ENCODE measurements at regions not wholly inside any gene's neighbourhood (a gene's known extent, or its start where the extent isn't known, plus 50 kb on each side); places are given as distances from the start of the nearest gene placed in this dataset.

DNA sequence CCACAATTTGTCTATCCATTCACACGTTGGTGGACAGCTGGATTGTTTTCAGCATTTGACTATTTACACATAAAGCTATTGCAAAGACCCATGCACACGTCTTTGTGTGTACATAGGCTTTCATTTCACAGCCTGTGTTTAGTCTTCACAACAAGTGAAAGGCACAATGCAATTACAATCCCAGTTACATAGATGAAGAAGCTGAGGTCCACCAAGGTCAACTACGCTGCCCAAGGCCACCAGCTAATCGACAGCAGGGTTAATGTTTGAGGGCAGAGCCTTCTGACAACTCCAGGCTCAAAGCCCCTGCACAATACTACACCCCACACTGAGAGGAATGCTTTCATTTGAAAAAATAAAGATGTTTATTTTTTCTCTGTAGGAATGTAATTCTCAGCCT lies 93.6 kb upstream of the CDH13 start (continued):
- no peak for TF ChIP-seq TBL1XR1 (IDR thresholded peaks at IDR 0.05; ENCODE audit: borderline replicate concordance, low read length, partially characterized antibody)
- no peak for TF ChIP-seq ATAD3A (CRISPR knock-in tag; IDR thresholded peaks at IDR 0.05)
- TF ChIP-seq, protein P1, sequence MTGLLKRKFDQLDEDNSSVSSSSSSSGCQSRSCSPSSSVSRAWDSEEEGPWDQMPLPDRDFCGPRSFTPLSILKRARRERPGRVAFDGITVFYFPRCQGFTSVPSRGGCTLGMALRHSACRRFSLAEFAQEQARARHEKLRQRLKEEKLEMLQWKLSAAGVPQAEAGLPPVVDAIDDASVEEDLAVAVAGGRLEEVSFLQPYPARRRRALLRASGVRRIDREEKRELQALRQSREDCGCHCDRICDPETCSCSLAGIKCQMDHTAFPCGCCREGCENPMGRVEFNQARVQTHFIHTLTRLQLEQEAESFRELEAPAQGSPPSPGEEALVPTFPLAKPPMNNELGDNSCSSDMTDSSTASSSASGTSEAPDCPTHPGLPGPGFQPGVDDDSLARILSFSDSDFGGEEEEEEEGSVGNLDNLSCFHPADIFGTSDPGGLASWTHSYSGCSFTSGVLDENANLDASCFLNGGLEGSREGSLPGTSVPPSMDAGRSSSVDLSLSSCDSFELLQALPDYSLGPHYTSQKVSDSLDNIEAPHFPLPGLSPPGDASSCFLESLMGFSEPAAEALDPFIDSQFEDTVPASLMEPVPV (CRISPR knock-in tag; IDR thresholded peaks at IDR 0.05) = no peak
- TF ChIP-seq, protein P2, sequence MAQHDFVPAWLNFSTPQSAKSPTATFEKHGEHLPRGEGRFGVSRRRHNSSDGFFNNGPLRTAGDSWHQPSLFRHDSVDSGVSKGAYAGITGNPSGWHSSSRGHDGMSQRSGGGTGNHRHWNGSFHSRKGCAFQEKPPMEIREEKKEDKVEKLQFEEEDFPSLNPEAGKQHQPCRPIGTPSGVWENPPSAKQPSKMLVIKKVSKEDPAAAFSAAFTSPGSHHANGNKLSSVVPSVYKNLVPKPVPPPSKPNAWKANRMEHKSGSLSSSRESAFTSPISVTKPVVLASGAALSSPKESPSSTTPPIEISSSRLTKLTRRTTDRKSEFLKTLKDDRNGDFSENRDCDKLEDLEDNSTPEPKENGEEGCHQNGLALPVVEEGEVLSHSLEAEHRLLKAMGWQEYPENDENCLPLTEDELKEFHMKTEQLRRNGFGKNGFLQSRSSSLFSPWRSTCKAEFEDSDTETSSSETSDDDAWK (CRISPR knock-in tag; IDR thresholded peaks at IDR 0.05) = no peak
- peak; percentile 52; the same call in 1 of the 2 replicates for TF ChIP-seq ZNF652 (CRISPR knock-in tag; IDR thresholded peaks at IDR 0.05; ENCODE audit: borderline replicate concordance, low read depth)
- no peak for TF ChIP-seq ISX (CRISPR knock-in tag; conservative IDR thresholded peaks at IDR 0.05)
- TF ChIP-seq ZNF234 (CRISPR knock-in tag; conservative IDR thresholded peaks at IDR 0.05) = no peak

DNA sequence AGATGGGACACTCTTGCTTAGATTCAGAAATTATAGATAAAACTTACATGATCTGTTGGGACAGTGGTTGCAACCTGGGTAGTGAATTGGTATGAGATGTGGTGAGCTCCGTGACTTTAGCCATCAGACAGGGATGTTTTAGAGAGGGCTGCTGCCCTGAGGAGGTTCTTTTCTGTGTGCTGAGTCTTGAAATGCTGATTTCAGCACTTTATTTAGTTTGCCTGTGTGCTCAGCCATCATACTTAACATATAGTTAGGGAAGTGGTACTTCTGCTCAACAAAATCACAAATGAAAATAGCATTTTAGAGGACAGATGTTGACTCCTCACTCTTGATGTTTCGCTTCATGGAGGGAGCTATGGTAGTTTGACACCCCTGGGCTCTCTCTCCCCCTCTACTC lies 95.9 kb upstream of the CDH13 start:
- CTCF ChIA-PET (ENCODE audit: low intra/inter-chr PET ratio, low total read pairs) = no interaction called here
- Histone ChIP-seq H3K4me1 (ENCODE audit: insufficient read depth, low read length) (peaks cover 9% of the 10 kb centered on the region), H3K9ac (ENCODE audit: insufficient read depth, low read depth, low read length) (no peak overlapping the region), H4K20me1 (ENCODE audit: insufficient read depth, low read length) (no peaks in the 10 kb centered on the region), H3K79me2 (ENCODE audit: insufficient read depth, low read length) (no peaks in the 10 kb centered on the region), H3K27me3 (ENCODE audit: control insufficient read depth in 1 of 2, insufficient read depth in 2 of 2, low read length in 2 of 2) (no peaks in the 10 kb centered on the region), H2AFZ (ENCODE audit: low read length) (no peak overlapping the region), H3K36me3 (replicated peaks in 1 of 2; ENCODE audit: control insufficient read depth in 1 of 2, insufficient read depth in 2 of 2, low read length in 2 of 2) (no peaks in the 10 kb centered on the region), H3K9me3 (ENCODE audit: low read length) (no peaks in the 10 kb centered on the region), H3K4me3 (replicated peaks in 1 of 3; ENCODE audit: insufficient read depth in 1 of 3, low read depth in 2 of 3, low read length in 3 of 3) (no peak overlapping the region), H3K4me2 (ENCODE audit: low read depth, low read length) (no peak overlapping the region), H3K27ac (ENCODE audit: extremely low read length, insufficient read depth, low read length) (no peak overlapping the region)
- TF ChIP-seq ZNF572 (CRISPR knock-in tag; IDR thresholded peaks at IDR 0.05) = no peak
- TF ChIP-seq HMG20B (CRISPR knock-in tag; conservative IDR thresholded peaks at IDR 0.05) = no peak
- TF ChIP-seq EP300 (IDR thresholded peaks at IDR 0.05; ENCODE audit: low read depth in 2 of 2, low read length in 2 of 2) = no peak
- TF ChIP-seq EP300 (CRISPR knock-in tag; IDR thresholded peaks at IDR 0.05; ENCODE audit: borderline replicate concordance) = no peak
- TF ChIP-seq, protein P3, sequence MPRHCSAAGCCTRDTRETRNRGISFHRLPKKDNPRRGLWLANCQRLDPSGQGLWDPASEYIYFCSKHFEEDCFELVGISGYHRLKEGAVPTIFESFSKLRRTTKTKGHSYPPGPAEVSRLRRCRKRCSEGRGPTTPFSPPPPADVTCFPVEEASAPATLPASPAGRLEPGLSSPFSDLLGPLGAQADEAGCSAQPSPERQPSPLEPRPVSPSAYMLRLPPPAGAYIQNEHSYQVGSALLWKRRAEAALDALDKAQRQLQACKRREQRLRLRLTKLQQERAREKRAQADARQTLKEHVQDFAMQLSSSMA (CRISPR knock-in tag; IDR thresholded peaks at IDR 0.05) = no peak
- TF ChIP-seq MAFF (IDR thresholded peaks at IDR 0.05; ENCODE audit: low read depth, low read length) = peak; percentile 85
- peak; percentile 88 to 92 for TF ChIP-seq MAFK (conservative IDR thresholded peaks at IDR 0.05 in 1 of 2, IDR thresholded peaks at IDR 0.05 in 1 of 2; ENCODE audit: low read length in 2 of 2)
- no peak for TF ChIP-seq MBNL3 (CRISPR knock-in tag; conservative IDR thresholded peaks at IDR 0.05)
- TF ChIP-seq, protein P4, sequence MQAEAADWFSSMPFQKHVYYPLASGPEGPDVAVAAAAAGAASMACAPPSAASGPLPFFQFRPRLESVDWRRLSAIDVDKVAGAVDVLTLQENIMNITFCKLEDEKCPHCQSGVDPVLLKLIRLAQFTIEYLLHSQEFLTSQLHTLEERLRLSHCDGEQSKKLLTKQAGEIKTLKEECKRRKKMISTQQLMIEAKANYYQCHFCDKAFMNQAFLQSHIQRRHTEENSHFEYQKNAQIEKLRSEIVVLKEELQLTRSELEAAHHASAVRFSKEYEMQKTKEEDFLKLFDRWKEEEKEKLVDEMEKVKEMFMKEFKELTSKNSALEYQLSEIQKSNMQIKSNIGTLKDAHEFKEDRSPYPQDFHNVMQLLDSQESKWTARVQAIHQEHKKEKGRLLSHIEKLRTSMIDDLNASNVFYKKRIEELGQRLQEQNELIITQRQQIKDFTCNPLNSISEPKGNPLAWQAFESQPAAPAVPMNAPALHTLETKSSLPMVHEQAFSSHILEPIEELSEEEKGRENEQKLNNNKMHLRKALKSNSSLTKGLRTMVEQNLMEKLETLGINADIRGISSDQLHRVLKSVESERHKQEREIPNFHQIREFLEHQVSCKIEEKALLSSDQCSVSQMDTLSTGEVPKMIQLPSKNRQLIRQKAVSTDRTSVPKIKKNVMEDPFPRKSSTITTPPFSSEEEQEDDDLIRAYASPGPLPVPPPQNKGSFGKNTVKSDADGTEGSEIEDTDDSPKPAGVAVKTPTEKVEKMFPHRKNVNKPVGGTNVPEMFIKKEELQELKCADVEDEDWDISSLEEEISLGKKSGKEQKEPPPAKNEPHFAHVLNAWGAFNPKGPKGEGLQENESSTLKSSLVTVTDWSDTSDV (CRISPR knock-in tag; IDR thresholded peaks at IDR 0.05) = no peak
- TF ChIP-seq STAG1 (CRISPR knock-in tag; IDR thresholded peaks at IDR 0.05) = no peak
- no peak for FAIRE-seq
- in situ Hi-C loops (cut with HindIII; ENCODE audit: extremely low pct_ligation_motif_present, low pct_unique_long_range_greater_than_20kb) = no loop called here
- WGBS (ENCODE audit: low lambda C conversion rate) = 13% methylated on average over 2 of the region's 2 CpGs
- BruUV-seq (replicated peaks) = no TSS peak
- ATAC-seq = no peak
- intact Hi-C loops (cut with micrococcal nuclease; ENCODE audit: unreplicated experiment) = no loop called here
- POLR2A ChIA-PET = no interaction called here
- DNase-seq (ENCODE audit: low spot score) = no peak
